Stimulated activated CD4-positive, alpha-beta T cell treated with anti-CD3 and anti-CD28 coated beads, TNF-alpha, amount 100 ng/mL, for 1 hour (primary cell): ENCODE measurements at regions not wholly inside any gene's neighbourhood (a gene's known extent, or its start where the extent isn't known, plus 50 kb on each side); places are given as distances from the start of the nearest gene placed in this dataset.
"Not testable (repeated sequence)": the region's sequence is repeated elsewhere in the genome, so short reads cannot be mapped to it uniquely, and the experiment has no call there.

Experiments used
- DNase-seq, 3 donors: peaks; one replicate each; pipeline ENCODE4 v3.0.0-alpha.2; 2020; ENCODE audit warnings: low read depth in 3 of 3, low spot score in 1 of 3

DNA sequence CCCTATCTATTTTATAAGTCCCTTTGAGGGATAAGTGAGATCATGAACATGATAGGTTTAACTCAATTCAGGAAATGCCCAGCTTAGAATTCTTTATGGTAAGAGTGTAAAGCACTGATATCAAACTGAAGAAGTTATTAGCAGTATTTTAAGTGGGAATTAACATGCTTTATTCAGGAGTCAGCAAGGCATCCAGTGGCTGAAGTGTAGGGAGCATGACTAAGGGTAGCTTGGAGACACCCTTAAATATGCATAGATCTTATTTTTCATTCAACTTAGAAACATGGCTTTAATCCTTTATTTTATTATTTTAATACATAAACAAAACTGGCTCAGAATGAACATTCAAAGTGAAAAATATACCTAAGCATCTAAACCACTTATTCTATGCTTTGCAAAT, 158.3 kb upstream of the LPP start:
- DNase-seq: no peak

DNA sequence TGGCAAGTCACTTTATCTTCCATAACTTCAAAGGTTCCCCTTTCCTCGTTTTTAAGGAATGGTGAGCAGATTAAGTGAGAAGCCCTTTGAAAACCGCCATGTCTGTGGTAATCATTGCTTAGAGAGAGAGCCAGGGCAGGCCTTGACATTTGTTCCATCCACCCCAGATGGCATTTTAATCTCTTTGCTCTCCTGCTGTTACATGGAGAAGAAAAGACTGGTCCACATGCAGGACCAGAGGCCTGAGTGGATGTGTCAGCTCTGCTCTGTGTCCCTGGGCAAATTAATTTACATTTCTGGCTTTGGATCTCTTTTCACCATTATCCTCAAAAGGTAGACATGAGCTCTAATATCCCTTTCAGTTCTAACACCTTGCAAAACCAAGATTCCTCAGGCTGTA, 157.3 kb upstream of the LPP start:
- DNase-seq: no peak

DNA sequence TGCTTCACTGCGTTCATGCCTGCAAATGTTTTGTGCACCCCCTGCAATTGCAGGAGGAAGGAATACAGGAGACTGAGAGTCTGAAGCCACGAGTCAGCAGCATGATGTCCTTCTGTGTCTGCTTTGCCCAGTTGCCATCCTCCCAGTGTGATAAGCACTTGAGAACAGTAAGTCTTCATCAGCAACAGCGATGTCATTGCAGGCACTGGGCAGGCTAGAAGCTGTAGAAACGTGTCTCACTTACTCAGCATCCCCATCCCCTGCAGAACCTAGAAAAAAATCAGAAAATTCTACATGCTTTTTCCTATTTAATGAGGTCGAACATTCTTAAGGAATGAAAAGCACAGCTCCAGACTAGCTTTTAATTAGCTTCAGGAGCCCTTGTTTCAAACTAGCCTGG, 156.5 kb upstream of the LPP start:
- no peak for DNase-seq

DNA sequence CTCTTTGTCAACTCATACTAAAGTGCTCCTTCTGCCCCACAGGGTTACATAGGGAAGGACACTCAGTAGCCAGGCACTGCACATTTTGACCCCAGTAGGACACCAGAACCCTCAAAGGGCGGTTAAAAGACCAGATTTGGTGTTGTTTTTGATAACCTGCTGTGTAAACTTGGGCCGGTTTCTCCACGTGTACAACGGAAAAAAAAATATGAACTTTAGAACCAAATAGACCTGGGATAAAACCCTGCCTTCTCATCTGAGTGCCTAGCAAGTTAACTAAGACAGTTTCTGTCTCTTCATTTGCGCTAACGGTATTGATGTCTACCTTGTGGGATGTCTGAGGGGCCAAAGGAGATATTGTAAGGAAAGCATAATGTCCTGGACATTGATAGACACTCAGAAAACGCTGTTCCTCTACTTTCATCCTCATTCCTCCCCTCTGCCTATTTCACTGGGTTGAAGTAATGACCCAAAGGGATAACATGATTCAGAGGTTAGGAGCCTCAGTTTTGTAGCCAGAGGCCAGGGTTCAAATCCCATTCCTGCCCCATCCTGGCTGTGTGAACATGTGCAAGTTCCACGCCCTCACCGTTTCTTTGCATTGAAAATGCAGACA, 155.9 kb upstream of the LPP start:
- DNase-seq: no peak

DNA sequence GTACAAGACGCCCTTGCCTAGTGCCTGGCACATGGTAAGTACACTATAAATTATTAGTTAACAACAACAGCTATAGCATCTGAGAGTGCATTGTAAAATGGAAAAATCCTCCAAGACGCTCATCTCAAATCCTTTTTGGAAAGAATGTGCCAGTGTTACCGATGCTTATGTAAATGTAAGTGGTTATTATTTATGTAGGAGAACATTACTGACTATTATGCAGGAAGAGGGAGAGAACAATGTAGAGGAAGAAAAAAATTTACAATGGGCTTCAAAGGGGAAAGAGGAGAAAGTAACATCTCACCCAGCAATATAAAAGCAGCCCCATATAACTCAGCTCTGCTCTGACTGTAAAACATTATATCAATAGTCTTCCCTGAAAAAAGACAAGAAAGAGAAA, 155.3 kb upstream of the LPP start:
- no peak for DNase-seq

DNA sequence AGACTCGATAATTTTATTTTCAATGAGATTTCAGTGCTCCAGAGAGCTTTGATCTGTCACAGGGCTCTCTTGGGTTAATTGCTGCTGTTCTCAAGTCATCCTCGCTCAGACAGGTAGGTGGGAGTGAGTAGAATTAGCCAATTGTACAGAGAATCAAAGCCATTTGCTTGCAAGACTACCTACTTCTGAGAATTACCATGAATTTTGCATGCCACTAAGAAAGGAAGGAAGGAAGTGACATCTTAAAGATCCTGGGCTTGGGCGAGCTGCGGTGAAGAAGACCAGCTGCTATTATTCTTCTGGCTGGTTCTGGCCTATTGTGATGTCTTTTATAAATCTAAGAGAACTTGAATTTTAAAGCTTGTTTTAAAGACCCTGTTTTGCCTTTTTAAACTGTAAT, 154.1 kb upstream of the LPP start:
- DNase-seq: no peak

DNA sequence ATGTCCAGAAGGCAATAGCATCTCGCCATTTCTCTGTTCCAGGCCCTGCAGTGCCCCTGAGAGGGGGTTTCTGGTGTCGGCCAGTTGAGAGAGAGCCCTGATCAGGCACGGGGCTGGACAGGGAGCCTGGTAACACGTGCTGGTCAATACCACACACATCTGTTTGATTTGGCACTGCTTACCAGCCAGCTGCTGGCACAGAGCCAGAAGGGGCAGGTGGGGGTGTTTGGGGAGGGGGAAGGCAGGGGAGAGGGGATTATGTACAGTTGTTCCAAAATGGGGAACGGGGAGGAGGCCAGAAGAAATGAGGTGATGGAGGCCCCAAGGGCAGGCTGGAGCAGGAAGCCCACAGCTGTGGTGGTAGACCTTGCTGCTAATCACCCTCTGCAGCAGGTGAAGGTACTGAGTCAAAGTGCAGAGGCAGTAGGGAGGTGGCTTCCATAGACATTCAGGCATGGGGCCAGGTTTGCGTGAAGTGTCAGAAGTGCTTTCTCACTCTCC, 153.5 kb upstream of the LPP start:
- no peak for DNase-seq

DNA sequence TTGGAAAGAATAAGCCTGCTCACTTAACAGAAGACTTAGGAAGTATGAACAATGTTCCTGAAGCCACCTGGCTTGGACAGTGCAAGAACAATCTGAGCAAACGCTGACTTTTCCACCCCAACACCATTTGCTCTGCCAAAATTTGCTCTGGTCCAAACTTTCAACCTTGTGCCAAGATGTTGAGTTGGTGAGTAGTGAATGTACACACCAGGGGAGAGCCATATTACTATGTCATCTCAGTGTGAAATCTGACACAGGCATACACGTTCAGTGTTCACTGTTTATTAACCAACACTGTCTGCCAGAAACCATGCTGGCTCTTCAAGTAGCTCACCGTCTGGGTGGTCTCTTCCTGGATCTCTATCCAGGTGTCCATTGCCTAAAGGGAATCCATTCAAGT, 152.9 kb upstream of the LPP start:
- no peak for DNase-seq

DNA sequence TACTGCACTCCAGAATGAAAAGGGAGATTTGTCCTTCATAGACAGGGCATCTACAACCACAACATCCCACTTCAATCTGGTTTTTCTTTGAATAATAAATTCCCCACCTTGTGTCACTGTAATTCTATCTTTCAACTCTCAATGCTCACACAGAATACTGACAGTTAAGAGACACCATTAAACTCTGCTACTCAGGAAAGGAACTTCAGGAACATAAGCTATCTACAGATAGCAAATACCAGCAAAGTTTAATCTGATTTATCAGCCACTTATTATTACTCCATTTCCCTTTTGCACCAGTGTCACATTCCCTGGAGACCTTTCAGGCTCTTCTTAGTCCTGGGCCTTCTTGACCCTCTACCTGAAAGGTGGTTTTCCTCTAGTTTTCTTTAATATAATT, 152.0 kb upstream of the LPP start:
- no peak for DNase-seq

DNA sequence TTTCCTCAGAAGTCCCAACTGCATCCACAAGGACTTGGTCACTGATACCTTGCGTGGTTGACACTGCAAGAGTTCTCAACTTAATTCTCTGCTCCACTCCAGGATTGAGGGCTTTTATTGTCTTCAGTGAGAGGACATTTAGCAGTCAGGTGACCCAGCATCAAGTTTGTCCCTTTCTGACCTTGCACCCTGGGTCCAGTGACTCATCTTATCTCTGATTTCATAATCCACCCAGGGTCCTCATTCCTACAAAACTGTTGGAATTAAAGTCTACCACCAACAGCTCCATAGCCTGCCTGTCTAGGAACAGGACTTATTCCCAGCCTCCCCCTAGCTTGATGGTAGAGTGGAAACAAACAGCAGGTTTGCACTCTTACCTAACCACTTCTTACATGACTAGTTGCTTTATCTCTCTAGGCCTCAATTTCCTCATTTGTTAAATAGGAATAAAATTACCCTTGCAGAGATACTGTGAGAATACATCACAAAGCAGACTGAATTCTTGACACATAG, 151.3 kb upstream of the LPP start:
- no peak for DNase-seq

DNA sequence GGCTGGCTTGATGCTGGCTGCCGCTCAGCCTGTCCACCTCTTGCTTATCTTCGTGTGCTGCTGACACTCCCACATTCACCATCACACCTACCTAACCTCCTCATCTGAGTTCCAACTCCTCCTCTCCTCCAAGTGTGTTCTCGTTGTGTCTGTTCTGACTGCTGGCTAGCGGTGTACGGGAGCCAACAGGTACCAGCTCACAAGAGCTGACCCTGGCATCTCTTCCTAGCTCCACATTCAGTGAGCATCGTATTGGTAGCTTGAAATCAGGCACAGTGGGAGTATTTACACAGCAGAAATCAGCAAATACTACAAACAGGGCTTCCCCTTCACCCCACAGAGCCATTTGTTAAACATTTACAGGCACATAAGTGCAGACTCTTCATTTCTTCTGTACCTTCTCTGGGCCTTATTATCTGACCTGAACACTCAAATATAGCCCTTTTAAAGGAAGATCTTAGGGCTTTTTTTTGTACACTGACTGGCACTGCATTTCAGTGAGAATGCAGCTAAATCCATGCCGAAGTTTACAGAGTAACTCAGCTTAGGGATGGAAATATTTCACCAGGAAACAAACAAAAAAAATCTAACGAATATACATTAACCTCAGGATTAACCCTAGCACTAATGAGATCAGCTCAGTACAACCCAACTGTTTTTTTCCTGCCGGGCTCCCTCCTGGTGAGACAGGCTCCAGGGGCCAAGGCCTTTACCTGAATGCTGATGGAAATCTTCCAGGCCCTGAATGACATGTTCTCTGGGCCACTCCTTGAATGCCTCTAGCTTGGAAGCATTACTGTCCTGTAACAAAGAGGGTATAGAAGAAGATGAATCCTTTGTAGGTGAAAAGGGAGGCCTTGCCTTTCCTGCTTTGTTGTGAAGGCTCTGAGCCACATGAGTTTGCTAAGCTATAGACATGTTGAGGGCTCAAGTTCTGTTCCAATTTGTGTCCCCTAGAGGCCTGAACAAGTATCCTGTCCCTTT, 150.5 kb upstream of the LPP start:
- no peak for DNase-seq

DNA sequence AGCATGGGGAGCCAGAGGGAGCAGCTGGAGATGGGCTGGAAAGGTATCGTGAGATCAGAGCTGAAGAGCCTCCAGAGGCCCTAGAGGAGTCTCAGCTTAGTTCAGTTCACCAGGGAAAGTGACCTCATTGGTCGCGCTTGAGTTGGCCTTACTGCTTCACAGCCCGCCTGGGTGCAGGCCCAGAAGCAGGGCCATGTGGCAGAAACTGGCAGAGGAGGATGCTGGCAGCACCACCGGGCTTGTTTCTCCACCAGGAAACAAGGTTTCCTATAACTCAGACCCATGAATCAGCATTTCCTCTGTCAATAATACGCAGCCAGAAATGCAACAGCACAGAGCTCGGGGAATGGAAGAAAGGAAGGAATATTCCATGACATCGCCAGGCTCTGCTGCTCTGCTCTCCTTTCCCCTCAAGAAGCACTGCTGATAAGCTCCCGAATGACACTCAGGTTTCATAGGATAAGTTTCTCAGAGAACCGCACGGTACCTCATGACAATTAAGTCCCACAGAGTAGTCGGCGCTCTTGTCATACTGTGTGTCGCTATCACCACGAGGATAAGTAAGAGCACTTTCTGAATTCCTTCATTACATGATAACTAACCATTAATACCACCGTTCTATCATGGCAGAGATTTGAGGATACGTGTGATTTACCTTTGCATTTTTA, 147.1 kb upstream of the LPP start:
- no peak for DNase-seq

DNA sequence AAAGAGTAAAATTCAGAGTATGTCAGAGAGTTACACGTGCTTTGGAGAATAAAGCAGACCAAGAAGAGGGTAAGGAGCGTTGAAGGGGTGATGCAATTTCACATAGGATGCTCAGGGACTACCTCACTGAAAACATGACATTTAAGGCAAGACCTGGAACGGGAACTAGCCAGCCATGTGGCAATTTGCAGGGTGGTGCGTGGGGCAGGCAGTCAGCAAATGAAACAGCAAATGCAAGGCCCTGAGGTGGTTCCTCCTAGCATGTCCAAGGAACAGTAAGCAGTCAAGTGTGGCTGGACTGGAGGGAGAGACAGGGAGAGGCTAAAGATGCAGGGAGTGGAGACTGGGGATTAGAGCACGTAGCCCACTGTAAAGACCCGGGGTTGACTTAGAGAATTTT, 146.1 kb upstream of the LPP start:
- no peak for DNase-seq

DNA sequence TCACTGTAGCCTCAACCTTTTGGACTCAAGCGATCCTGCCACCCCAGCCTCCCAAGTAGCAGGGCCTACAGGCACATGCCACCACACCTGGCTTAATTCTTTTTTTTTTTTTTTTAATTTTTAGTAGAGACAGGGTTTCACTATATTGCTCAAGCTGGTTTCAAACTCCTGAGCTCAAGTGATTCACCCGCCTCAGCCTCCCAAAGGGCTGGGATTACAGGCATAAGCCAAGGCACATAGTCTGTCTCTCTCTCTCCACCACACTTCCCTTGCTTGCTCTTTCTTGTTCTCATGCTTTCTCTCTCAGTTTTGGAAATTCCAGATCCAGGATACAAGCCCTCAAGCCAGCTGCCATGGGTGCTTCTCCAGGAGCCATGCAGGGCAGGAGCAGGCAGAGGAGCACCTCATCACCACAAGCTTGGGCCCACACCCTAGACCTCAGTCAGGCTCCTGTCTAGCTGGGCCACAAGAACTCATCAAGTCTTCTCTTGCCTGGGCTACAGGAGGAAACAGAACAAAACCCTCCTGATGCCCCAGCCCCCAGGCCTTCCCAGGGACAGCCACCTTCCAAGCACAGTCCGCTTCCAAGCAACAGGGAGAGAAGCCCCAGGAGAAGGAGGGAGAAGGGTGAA, 145.3 kb upstream of the LPP start:
- DNase-seq: no peak

DNA sequence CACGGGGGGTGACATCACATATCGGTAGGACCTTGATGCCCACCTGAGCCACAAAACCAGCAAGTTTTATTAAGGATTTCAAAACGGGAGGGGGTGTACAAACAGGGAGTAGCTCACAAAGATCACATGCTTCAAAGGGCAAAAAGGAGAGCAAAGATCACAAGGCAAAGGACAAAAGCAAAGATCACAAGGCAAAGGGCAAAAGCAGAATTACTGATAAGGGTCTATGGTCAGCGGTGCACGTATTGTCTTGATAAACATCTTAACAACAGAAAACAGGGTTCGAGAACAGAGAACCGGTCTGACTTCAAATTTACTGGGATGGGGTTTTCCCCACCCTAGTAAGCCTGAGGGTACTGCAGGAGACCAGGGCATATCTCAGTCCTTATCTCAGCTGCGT, 143.5 kb upstream of the LPP start:
- DNase-seq: no peak

DNA sequence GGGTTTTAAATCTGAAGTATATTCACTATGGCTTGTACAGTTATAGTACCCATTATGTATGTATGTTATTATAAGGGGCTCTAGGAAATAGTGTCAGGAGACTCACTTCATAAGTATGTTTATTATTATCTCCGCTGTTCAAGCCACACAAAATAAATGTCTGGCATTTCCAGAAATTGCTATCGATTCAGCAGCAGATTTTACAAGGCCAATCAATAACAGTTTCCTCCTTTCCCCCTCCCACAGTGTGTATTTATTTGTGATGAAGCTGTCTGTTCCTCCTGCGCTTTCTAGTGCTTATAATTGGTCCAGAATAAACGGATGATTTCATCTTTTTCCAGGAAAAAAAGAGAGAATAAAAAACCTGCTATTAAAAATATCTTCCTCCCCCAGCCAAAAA, 134.2 kb upstream of the LPP start:
- no peak for DNase-seq

DNA sequence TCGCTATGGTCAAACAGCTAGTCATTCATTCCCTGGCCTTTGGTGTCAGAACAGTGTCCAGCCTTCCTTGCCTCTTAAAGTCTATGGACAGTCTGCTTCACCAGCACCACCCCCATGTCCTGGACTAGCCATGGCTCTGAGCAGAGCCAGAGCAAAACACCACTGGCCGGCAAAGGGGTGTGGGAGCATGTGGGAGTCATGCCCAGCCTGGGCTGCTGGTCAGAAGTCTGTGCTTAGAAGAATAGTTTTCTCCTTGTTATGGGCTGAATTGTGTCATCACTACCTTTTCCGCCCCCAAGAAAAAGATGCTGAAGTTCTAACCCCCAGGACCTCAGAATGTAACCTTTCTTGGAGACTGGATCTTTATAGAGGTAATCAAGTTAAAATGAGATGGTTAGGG, 132.9 kb upstream of the LPP start:
- DNase-seq: no peak

DNA sequence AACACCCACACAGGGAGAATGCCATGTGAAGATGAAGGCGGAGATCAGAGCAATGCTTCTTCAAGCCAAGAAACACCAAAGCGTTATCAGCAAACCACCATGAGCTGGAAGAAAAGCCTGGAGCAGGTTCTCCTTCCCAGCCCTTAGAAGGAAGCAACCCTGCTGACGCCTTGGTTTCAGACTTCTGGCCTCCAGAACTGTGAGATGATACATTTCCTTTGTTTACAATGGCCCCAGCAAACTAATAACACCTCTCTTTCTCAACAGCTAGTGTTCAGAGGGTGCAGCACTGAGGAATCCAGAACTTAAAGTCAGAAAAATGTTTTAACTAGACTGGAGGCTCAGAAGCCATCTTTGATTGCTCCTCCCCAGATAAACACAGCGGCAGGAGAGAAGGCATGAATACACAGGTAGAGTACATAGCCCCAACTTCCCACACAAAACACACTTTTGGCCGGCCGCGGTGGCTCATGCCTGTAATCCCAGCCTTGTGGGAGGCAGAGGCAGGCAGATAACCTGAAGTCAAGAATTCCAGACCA, 132.4 kb upstream of the LPP start:
- no peak for DNase-seq

DNA sequence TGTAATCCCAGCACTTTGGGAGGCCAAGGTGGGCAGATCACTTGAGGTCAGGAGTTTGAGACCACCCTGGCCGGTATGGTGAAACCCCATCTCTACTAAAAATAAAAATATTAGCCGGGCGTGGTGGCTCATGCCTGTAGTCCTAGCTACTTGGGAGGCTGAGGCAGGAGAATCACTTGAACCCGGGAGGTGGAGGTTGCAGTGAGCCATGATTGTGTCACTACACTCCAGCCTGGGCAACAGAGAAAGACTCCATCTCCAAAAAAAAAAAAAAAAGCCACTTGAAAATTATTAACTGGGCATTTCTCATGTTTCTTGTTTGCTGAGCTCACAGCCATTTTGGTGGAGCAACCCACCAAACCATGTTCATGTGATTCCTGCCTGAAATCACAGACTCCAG, 131.1 kb upstream of the LPP start:
- DNase-seq: not testable (repeated sequence)

DNA sequence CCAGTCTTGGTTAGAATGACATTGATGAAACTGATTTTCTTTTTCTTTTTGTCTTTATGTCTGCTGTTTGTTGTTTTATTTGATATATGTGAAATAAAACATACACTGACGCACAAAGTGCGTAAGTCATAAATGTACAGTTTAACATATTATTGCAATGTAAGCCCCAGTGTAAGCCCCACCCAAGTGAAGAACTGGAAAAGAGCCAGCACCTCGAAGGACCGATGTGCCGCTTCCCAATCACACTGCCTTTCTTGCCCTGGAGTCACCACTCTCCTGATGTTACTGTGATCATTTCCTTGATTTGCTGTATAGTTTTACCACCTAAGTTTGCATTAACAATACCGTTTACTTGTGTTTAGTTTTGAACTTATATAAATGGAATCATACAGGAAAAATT, 128.4 kb upstream of the LPP start:
- no peak for DNase-seq
